Endothelial cell of umbilical vein (primary cell): ENCODE measurements at regions not wholly inside any gene's neighbourhood (a gene's known extent, or its start where the extent isn't known, plus 50 kb on each side); places are given as distances from the start of the nearest gene placed in this dataset.

Experiments used
- BruUV-seq: library from RNA; stranded (reverse); fragments of 400-500 nt; replicated peaks from 2 replicates; lab custom pipeline; 2021; lab: Mats Ljungman, UMichigan
- CTCF ChIA-PET: fragments of 300-600, 350-600 bp; sonication (Branson Sonifier 250); formaldehyde crosslinking; loops from one replicate; lab custom pipeline; 2021; ENCODE audit warnings: antibody characterized with exemption, inconsistent platforms; lab: Charles Lee
- POLR2A ChIA-PET: fragments of 300-600, 350-600 bp; sonication (Branson Sonifier 250); formaldehyde crosslinking; loops from one replicate; lab custom pipeline; 2021; ENCODE audit warnings: antibody characterized with exemption, inconsistent platforms; lab: Charles Lee
- DNase-seq: peaks from one replicate; pipeline ENCODE4 v3.0.0-alpha.2; 2011; ENCODE audit warnings: low read depth, low spot score
- FAIRE-seq: peaks from 2 replicates; lab custom pipeline; 2011; peaks lifted over from hg19 to GRCh38; lab: Jason Lieb, UNC
- H2AFZ ChIP-seq: 2 replicates; pipeline ENCODE4 v1.6.0; 2012; ENCODE audit warnings: low read depth, low read length, control low read depth, inconsistent platforms
- H3K27ac ChIP-seq: 2 replicates; pipeline ENCODE4 v1.5.1; 2011; ENCODE audit warnings: low read depth, mild to moderate bottlenecking, control low read depth, low read length, moderate library complexity; ENCODE audit not compliant: insufficient read depth
- H3K27me3 ChIP-seq, 2 experiments: 2 replicates each; pipeline versions ENCODE4 v1.6.0 to v1.6.1; 2011; ENCODE audit warnings: low read length in 2 of 2, mixed read lengths in 1 of 2; ENCODE audit not compliant: control insufficient read depth in 2 of 2, insufficient read depth in 2 of 2
- H3K36me3 ChIP-seq, 2 experiments: 2 replicates in 1 of 2; 3 replicates in 1 of 2; pipeline ENCODE4 v1.5.1; 2011; ENCODE audit warnings: low read length in 2 of 2, mild to moderate bottlenecking in 1 of 2, moderate library complexity in 1 of 2; ENCODE audit not compliant: control insufficient read depth in 2 of 2, insufficient read depth in 2 of 2; ENCODE audit errors: extremely low read depth in 1 of 2
- H3K4me1 ChIP-seq: 3 replicates; pipeline ENCODE4 v1.5.1; 2011; ENCODE audit warnings: mild to moderate bottlenecking, low read length; ENCODE audit not compliant: control insufficient read depth, insufficient read depth; ENCODE audit errors: extremely low read depth
- H3K4me2 ChIP-seq: 2 replicates; pipeline ENCODE4 v1.6.1; 2011; ENCODE audit warnings: low read length, control low read depth, mixed read lengths; ENCODE audit not compliant: insufficient read depth
- H3K4me3 ChIP-seq, 3 experiments: fragments of 200-600 bp in 1 of 3; sonication (generic), shearing (Covaris generic) in 1 of 3; replicated peaks in 1 of 3; 2 replicates each; pipeline ENCODE4 v1.5.1; 2011 to 2016; ENCODE audit warnings: control low read depth in 3 of 3, low read length in 3 of 3, mild to moderate bottlenecking in 2 of 3, inconsistent platforms in 1 of 3, low read depth in 1 of 3, moderate library complexity in 1 of 3; ENCODE audit not compliant: insufficient read depth in 1 of 3
- H3K79me2 ChIP-seq: 2 replicates; pipeline ENCODE4 v1.6.0; 2012; ENCODE audit warnings: low read length, inconsistent platforms; ENCODE audit not compliant: control insufficient read depth, insufficient read depth
- H3K9ac ChIP-seq: replicated peaks from 2 replicates; pipeline ENCODE3; 2011; ENCODE audit warnings: low read length, control low read depth; ENCODE audit not compliant: insufficient read depth; ENCODE audit errors: extremely low read depth
- H3K9me1 ChIP-seq: replicated peaks from 3 replicates; pipeline ENCODE4 v1.6.0; 2011; ENCODE audit warnings: mild to moderate bottlenecking, low read length; ENCODE audit not compliant: control insufficient read depth, insufficient read depth; ENCODE audit errors: extremely low read depth
- H3K9me3 ChIP-seq: replicated peaks from 2 replicates; pipeline ENCODE4 v1.5.1; 2012; ENCODE audit warnings: low read length, inconsistent platforms; ENCODE audit not compliant: control insufficient read depth, insufficient read depth
- H4K20me1 ChIP-seq: replicated peaks from 2 replicates; pipeline ENCODE3; 2011; ENCODE audit warnings: mild to moderate bottlenecking, low read length; ENCODE audit not compliant: control insufficient read depth, insufficient read depth; ENCODE audit errors: extremely low read depth
- EZH2 ChIP-seq: IDR thresholded peaks from 2 replicates; pipeline ENCODE4 v1.6.1; 2012; ENCODE audit warnings: borderline replicate concordance, low read depth, mild to moderate bottlenecking, moderate library complexity, low read length, inconsistent platforms; ENCODE audit not compliant: severe bottlenecking
- FOS ChIP-seq: IDR thresholded peaks from 2 replicates; pipeline ENCODE4 v1.6.1; 2011; ENCODE audit warnings: mild to moderate bottlenecking, low read length, moderate library complexity, borderline replicate concordance; ENCODE audit not compliant: insufficient read depth
- GATA2 ChIP-seq: IDR thresholded peaks from 2 replicates; pipeline ENCODE4 v1.7.0; 2011; ENCODE audit warnings: low read depth, mild to moderate bottlenecking, moderate library complexity, mixed read lengths, low read length; ENCODE audit not compliant: insufficient read length, insufficient read depth
- JUN ChIP-seq: IDR thresholded peaks from 2 replicates; pipeline ENCODE4 v1.6.1; 2011; ENCODE audit warnings: borderline replicate concordance, low read depth; ENCODE audit not compliant: insufficient read length, insufficient read depth
- MYC ChIP-seq: IDR thresholded peaks from one replicate; pipeline ENCODE4 v1.6.1; 2011; ENCODE audit warnings: mild to moderate bottlenecking, low read depth, low read length
- POLR2A ChIP-seq: IDR thresholded peaks from 2 replicates; pipeline ENCODE4 v1.6.1; 2012; ENCODE audit warnings: low read depth, mild to moderate bottlenecking, control low read depth, low read length
- POLR2AphosphoS5 ChIP-seq: IDR thresholded peaks from 2 replicates; pipeline ENCODE4 v1.6.1; 2012; ENCODE audit warnings: low read depth, mild to moderate bottlenecking, control low read depth, low read length, moderate library complexity; ENCODE audit not compliant: insufficient read depth
- dilution Hi-C: fragments of 300-500 bp; cut with MboI; formaldehyde crosslinking; loops from one replicate; pipeline ENCODE4 v1.15.0; 2019; ENCODE audit warnings: low sequenced_read_pairs; ENCODE audit not compliant: extremely low pct_ligation_motif_present
- intact Hi-C: fragments of 100-400 bp; cut with micrococcal nuclease; formaldehyde crosslinking; loops from one replicate; pipeline ENCODE4 v1.10.0; 2022
- TF ChIP-seq, protein P1 (sequence below), 2 donors: IDR thresholded peaks; 1 replicate in 1 of 2; 2 replicates in 1 of 2; pipeline ENCODE4 v1.5.1; 2011; ENCODE audit warnings: low read length in 2 of 2, mild to moderate bottlenecking in 2 of 2, moderate library complexity in 2 of 2, control low read depth in 1 of 2, inconsistent platforms in 1 of 2, low read depth in 1 of 2; ENCODE audit not compliant: insufficient read depth in 1 of 2; ENCODE audit errors: extremely low read depth in 1 of 2
- TF ChIP-seq, protein P2 (sequence below): IDR thresholded peaks from 2 replicates; pipeline ENCODE4 v1.6.1; 2011; ENCODE audit not compliant: insufficient read depth, insufficient read length

DNA sequence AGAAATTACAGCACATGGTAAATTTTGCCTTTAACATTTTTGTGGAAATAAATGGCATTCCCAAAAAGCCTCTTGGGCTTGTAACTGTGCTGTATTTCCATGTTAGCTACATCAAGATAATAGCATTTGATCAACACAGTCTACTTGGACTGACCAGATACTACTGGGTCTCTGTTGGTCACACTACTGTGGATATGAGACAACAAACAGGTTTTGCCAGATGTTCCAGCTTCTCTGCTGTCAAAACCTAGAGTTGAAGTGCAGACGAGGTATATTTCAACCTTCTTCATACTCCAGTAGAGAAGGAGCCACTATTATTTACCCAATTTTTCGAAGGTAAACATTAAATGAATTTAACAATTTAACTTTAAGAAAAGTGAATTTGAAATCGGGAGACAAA is 284.7 kb upstream of the CITED2 start:
- Histone ChIP-seq H3K36me3 (no peaks in the 10 kb centered on the region), H4K20me1 (no peaks in the 10 kb centered on the region), H3K4me2 (no peak overlapping the region), H3K9me1 (no peaks in the 10 kb centered on the region), H3K4me3 (no peak overlapping the region), H3K9ac (no peak overlapping the region), H3K79me2 (no peaks in the 10 kb centered on the region), H3K27me3 (no peaks in the 10 kb centered on the region), H3K4me1 (no peaks in the 10 kb centered on the region), H3K27ac (no peak overlapping the region), H2AFZ (no peak overlapping the region), H3K9me3 (no peaks in the 10 kb centered on the region)
- CTCF ChIA-PET = no interaction called here
- TF ChIP-seq JUN (no peak), POLR2A (no peak), EZH2 (no peak), POLR2AphosphoS5 (no peak), FOS (no peak), GATA2 (no peak), MYC (no peak)
- TF ChIP-seq, protein P1, sequence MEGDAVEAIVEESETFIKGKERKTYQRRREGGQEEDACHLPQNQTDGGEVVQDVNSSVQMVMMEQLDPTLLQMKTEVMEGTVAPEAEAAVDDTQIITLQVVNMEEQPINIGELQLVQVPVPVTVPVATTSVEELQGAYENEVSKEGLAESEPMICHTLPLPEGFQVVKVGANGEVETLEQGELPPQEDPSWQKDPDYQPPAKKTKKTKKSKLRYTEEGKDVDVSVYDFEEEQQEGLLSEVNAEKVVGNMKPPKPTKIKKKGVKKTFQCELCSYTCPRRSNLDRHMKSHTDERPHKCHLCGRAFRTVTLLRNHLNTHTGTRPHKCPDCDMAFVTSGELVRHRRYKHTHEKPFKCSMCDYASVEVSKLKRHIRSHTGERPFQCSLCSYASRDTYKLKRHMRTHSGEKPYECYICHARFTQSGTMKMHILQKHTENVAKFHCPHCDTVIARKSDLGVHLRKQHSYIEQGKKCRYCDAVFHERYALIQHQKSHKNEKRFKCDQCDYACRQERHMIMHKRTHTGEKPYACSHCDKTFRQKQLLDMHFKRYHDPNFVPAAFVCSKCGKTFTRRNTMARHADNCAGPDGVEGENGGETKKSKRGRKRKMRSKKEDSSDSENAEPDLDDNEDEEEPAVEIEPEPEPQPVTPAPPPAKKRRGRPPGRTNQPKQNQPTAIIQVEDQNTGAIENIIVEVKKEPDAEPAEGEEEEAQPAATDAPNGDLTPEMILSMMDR (IDR thresholded peaks at IDR 0.05; ENCODE audit: extremely low read depth in 1 of 2, insufficient read depth in 1 of 2, low read depth in 1 of 2, low read length in 2 of 2) = no peak
- TF ChIP-seq, protein P2, sequence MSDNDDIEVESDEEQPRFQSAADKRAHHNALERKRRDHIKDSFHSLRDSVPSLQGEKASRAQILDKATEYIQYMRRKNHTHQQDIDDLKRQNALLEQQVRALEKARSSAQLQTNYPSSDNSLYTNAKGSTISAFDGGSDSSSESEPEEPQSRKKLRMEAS = no peak
- dilution Hi-C loops = no loop called here
- FAIRE-seq (no peak), DNase-seq (no peak)
- intact Hi-C loops = no loop called here
- POLR2A ChIA-PET = no interaction called here
- no TSS peak for BruUV-seq
